HG02642 (cell line): ENCODE measurements at regions not wholly inside any gene's neighbourhood (a gene's known extent, or its start where the extent isn't known, plus 50 kb on each side); places are given as distances from the start of the nearest gene placed in this dataset.

ENCODE experiments used
- ATAC-seq: cut with Tn5 transposase; IDR thresholded peaks from one replicate; pipeline ENCODE4 v1.9.1; 2021; ENCODE audit warnings: mild to moderate bottlenecking; ENCODE audit not compliant: unreplicated experiment, poor library complexity

DNA sequence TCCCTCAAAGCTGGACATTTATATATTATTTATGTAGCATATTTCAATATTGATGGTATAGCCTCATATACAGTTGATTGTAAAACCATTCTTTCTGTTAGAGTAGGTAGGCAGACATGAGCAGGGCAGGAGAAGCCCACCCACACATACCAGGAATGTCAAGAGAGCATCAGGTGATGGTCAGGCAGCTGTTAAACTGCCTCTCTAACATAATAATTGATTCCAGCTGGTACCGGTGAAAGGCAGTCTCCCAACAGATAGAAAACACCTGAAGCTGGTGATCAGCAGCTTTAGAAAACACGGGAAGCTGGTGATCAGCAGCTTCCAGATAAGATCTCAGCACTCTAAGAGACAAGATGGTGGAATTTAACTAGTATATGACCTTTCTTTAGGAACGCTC is 132.9 kb downstream of the SLITRK6 start:
- no peak for ATAC-seq

DNA sequence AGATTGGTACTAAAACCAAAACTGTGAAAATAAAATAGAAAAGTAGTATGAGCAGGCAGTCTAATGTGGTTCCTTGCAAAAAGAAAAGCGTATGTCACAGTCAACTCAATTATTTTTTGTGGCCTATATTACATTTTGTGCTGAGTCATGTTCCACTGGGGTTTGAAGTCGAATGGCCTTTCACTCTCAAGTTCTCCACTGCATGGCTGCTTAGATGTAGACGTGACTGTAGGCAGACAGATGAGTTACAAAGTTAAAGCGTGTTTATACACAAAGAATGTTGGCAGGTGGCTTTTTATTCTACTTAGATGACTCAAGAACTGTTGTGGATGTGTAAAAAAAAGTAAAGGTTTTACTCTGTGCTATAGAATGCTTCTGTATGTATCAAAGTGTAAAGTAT is 133.9 kb downstream of the SLITRK6 start:
- ATAC-seq: no peak

DNA sequence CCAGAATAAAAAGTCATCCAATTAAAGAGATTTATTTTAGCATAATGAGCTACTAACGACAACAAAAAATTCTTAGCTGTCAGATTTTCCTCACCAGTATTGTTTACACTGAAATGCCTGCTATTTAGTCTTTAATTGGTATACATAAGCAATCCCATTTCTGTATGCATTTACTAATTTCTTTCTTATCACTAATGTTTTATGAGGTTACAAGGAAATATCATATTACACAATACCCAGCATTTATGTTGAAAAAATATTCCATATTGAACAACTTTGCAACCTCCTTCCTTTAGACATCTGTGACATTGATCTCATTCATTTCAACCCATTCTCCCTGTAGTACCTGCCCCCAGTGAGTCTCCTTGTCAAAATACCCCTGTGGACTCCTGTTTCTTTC is 135.4 kb downstream of the SLITRK6 start:
- ATAC-seq: no peak

DNA sequence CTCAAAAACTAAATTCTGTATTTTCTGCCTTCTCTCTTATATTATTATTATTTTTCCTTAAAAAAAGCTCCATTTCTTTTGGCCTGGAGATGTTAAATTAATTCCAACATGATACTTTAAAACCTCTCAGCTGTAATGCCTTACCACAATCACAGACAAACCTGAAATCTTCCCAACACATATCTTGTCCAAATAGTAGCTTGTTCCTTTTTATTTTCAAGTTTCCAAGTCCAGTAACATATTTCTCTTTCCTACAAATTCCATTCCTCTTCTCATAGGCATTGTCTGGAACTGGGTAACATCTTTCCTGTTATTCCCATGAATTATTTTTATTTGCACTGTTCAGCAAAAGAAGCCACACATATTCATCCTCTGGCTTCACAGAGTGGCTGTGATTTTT is 137.0 kb downstream of the SLITRK6 start:
- ATAC-seq: no peak

DNA sequence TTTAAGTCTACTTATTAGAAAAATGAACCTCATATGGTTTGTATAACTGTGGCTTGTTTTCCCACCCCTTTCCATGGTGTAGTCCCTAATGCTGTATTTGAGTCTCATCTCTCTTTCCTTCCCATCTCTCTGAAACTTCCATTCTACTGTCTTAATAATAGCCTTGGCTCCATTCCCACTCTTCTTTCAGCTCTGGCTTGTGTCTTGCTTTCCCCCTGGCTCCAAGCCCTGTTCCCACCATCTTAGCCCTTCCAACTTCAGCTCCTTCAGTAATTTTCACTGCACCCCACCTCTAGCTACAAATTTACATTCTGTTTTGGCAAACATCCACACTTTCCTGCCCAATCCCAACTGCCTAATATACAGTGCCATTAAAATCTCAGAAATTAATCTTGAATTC is 137.5 kb downstream of the SLITRK6 start:
- no peak for ATAC-seq

DNA sequence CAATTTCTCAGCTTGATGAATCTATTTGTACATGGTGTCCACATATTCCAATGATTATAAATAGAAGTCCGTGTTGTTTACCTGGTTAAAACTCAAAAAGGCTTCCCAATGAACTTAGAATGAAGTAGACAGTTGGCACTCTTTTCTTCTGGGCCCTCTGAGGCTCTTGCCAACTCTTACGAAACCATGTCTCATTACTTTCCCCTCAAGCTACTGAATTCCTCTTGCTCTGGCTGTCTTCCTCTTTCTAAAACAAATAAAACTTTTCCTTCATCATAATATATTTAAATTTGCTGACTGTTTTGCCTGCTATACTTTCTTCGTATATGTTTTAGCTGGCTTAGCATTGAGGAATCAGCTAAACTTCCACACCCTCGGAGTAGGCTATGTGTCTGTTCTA is 139.7 kb downstream of the SLITRK6 start:
- no peak for ATAC-seq

DNA sequence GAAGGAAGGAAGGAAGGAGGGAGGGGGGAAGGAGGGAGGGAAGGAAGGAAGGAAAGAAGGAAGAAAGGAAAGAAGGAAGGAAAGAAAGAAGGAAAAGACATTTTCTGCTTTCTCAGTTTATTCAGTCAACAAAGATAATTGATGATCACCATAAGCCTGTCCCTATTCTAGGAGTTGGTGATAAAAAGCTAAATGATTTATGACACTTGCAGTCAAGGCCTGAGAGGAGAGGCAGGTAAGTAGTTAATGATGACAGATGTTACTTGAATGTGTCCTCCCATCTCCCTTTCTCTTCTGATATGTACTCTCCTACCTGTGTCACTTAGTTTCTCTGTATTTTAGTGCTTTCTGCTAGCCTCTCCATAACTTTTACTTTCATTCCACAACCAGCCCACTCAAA is 141.3 kb downstream of the SLITRK6 start:
- ATAC-seq: no peak

DNA sequence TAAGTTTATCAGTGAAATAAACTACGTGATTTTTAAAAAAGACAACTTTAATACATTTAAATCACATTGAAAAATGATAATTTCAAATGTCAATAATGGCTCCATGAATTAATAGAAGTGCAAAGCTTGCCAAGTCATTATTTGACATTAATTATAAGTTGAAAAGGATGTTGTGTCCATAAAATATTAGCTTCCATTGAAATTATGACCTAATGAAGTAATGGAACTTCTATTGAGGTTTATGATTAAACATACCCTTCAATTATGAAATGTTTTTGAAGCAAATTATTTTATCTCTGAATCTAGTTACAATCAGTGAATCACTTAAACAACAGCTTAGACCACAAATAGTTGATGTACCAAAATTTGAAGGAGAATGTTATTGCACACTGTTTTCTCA is 144.2 kb downstream of the SLITRK6 start:
- ATAC-seq: no peak

DNA sequence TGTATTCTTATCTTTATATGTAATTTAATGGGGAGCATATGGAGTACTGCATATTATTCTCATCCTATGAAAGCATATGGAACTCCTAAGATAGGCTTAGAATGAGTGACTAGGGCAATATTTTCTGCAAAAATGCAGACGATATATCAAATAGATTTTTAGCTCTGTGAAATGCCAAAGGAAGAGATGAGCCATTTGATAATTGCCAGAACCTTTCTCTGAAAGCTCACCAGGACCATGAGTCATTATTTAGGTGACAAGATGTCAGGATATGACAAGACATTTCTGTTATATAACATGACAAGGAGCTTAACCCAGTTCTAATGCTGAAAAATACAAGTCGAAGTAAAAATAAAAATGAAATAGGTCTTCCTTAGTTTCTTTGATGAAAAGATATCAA is 145.0 kb downstream of the SLITRK6 start:
- ATAC-seq: no peak

DNA sequence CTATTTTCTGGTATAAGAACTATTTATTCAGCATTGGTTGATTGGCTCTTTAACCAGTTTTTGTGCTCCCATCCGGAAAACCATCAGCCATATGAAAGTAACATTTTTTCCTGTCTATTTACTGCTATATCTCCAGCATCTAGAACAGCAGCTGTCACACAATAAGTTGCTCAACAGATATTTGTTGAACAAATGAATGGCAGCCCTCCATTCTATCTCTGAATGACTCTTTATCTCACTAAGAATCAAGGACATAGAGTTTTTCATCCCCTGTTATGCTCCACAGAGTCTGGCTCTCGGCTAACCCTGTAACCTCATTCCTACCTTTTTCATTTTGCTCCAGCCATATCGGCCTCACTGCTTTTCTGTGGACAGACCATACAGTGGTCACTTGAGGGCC is 145.5 kb downstream of the SLITRK6 start:
- ATAC-seq: no peak

DNA sequence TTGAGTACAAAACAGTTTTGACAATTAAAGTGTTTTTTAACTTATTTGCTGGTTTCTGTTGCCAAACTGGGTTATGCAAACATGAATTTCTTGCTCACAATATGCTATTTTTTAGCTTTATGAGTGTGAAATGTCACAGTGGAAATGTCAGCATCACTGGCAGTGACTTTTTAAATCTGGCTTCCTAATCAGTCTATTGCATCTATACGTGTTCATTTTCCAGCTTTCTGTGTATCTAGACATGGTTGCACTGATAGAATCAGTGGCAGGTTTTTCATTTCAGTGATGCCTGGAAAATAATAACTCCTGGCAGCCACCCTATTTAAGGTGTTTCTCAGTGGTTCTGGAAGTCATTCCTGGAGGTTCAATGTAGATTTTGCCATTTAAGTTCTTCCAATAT is 146.7 kb downstream of the SLITRK6 start:
- ATAC-seq: no peak

DNA sequence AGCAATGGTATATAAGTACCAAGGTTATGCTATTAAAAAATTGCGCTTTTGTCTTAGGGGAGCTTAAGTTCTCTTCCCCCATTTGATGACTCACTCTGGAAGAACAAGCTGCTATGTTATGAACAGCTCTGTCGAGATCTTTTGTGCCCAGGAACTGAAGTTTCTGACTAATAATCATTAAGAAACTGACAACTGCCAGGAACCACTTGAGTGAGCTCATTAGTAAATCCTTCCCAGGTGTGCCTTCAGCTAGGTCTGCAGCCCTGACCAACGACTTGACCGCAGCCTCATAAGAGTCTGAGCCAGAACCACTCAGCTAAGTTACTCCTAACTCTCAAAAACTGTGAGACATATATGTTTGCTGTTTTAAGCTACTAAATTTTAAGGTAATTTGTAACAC is 147.8 kb downstream of the SLITRK6 start:
- no peak for ATAC-seq

DNA sequence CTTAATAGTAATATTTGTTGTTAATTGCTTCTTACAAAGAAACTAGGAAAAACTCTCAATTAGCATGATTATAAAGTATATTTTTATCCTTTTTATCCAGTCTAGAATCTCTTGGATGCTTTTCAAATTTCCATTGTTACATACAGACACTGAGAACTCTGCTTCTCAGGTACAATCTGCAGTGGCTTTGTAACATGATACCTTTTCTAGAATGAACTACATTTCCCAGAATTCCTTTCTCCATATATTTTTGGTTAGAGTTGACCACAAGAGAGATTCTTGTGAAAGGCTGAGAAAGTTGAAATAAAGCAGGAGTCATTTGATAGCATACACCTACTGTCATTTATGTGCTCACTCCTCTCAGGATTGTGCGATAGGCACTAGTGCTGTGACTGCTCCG is 148.6 kb downstream of the SLITRK6 start:
- no peak for ATAC-seq

DNA sequence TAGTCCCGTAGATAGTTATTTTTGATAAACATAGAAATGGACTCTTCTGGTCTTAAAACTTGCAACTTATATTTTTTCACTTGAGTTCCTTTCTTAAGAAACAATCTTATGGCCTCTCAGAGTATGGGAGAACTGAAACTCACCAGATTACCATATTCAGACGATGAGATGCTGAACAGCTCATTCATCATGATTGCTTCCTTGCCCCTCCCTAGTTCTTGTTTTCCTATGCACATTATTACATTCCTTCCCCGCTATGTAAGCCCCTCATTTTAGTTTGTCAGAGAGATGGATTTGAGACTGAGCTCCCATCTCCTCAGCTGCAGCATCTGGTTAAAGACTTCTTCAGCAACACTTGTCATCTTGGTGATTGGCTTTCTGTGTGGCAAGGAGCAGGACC is 158.5 kb downstream of the SLITRK6 start:
- no peak for ATAC-seq

DNA sequence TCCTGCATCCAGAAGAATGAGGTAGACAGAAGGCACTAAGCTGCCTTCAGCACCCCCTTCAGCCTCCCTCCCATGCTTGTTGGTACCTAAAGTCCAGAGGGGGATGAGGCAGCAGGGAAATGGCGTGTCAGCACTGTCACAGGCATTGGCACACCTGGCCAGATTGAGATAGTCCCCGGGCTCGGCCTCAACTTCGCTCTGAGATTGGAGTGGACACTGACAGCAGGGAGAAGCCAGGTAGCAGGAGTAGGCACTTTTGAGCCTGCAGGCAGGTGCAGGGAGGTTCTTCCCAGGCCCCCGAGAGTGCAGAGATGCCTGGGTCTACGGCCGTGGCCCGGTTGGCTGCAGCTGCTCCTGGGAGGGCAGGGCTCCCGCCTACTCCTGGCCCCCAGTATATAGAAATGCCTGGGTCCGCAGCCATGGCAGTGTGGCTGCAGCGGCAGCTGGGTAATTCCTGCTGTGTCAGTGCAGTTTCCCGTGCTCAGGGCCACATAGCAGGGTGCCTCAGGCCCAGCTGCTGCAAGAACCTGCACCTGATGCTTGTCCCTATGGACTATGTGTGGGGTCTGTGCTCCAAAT is 160.3 kb downstream of the SLITRK6 start:
- no peak for ATAC-seq

DNA sequence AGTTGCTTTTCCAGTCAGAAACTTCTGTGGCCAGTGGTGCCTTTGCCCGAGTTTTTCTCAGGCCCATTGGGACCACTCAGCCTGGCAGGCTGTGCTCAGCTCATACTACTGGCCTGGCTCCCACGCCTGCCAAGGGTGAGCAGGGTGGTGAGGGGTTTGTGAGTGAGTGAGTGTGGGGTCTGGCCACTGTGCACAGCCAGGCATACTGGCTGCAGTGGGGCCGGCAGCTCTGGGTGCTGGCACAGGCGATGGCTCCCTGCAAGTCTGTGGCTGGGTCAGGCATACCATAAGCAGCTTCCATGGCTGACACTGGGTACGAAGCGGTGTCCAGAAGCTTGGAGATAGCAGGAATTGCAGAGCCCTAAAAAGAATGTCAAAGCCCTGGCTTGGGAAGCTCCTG is 161.0 kb downstream of the SLITRK6 start:
- ATAC-seq: no peak

DNA sequence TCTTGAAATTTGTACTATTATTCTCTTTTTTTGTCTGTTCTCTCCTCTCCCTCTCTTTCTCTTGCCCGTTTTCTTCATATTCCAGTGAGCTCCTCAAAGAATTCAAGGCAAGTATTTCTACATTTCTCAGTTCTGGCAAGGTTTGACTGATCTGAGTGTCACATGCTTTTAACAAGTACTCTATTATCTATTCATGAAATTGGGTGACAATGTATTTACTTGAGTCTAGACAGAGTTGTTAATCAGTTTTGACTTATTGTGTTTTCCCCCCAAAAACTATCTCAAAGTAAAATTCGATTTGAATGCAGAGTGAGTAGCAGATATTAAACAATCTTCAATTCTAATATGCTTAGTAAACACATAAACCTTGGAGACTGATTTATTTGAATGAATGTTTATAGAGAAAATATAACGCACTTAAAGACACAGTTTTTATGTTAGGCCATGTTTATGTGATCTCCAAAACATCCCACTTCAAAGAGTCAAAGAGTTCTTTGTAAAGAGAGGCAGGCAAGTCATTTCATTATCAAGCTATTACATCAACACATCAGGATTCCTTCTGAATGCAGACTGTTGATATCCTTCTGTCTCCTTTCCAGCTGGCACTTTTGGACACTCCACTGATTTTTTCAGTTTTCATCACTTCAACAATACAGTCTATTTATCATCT is 166.6 kb downstream of the SLITRK6 start:
- no peak for ATAC-seq

DNA sequence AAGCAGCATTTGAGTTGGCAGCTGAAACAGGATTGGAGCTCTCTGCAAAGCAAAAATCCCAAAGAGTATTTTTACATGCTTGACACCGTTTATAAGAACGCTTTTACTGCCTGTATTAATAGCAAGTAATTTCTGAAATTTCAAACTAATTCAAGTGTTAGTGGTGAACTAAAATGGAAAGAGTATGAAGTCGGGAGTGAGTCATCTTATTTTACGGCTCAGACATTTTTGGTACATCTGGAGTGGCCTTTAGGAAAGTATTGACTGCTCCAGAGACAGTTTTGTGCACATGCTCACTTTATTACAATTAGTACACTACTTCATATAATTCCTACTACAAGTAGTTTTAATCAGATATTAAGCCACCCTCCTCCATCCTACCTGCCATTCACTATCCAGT is 167.4 kb downstream of the SLITRK6 start:
- ATAC-seq: no peak

DNA sequence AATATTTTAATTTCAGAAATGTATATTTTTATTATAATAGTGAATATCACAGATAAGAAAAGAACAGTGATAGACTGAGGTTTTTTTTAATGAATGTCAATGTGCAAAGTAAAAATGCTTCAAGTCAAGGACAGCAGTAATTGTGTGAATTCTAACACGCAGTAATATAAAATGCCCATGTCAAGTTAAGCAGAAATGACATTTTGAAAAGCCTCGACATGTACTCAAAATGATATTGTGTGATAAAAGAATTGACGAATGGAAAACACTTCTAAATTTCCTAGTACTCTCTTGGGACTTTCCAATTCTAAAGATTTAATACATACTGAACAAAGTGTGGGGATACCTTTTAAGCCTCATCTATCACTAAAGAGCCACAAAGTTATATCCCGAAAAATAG is 172.6 kb downstream of the SLITRK6 start:
- no peak for ATAC-seq

DNA sequence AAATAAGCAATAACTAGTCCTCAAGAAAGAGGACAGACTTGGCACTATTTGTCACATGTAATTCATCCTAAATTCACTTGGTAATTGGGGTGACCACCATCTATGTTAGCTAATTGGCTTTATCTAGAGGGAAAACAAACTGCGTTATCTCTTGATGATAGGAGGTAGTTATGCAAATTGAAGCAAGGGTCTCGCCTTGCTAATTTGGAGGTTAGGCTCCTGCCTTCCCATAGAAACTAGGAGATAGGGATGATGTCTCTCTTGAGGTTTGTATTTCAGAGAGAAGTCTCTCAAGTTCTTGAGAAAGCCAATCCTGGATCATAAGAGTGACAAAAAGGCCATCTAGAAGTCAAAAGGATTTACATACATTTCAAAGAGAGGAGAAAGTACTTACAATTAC is 179.9 kb downstream of the SLITRK6 start:
- no peak for ATAC-seq

DNA sequence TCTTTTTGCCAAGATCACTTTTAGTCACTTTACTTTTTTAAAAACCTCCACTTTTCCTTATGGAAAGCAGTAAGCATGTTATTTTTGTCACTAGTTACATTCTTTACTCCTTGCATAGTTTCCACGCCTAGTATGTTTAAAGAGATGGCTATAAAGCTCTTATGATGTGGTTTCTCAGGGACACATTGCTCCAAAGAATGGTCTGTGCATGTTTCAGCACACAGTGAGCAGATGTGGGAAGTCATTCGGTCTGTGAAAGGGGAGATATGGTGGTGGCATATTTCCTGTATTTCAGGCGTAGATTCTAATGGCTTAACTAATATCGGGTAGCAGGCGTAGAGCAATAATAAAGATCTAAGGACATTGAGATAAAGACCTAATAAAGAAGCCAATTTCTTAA is 180.7 kb downstream of the SLITRK6 start:
- ATAC-seq: no peak

DNA sequence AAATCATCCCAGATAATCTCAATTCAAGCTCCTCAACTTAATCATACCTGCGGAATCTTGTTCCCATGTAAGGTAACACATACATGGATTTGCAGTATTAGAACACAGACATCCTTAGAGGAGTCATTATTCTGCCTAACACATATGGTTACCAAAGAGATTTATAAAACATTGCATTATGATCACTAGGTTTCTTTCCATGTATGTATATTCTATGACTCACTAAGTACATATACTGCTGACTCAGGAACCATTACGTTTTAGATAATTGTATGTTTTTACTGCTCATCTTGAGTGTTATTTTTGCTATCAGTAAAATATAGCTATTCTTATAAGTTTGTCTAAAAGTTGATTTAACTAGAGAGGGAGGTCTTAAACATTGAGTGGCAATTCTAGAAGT is 182.9 kb downstream of the SLITRK6 start:
- no peak for ATAC-seq

DNA sequence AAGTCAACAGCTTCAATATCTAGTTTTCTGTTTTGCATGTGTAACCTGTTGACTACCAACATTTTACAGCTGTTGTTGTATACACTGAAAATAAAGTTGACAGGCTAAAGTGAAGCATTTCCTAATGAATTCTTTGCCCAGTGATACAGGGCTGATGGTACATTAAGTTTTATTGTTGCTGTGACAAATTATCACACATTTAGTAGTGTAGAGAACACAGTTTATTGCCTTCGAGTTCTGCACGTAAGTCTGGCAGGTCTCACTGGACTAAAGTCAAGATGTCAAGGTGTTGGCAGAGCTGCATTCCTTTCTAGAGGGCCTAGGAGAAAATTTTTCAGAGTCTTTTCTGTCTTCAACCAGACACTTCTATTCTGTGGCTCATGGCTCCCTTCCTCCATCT is 184.2 kb downstream of the SLITRK6 start:
- ATAC-seq: no peak
